NCI-H1436 (cell line): ENCODE measurements at regions not wholly inside any gene's neighbourhood (a gene's known extent, or its start where the extent isn't known, plus 50 kb on each side); places are given as distances from the start of the nearest gene placed in this dataset.
"Not testable (repeated sequence)": the region's sequence is repeated elsewhere in the genome, so short reads cannot be mapped to it uniquely, and the experiment has no call there.

Experiments used
- DNase-seq: peaks from one replicate; lab custom pipeline; 2025; lab: John Stamatoyannopoulos, UW

DNA sequence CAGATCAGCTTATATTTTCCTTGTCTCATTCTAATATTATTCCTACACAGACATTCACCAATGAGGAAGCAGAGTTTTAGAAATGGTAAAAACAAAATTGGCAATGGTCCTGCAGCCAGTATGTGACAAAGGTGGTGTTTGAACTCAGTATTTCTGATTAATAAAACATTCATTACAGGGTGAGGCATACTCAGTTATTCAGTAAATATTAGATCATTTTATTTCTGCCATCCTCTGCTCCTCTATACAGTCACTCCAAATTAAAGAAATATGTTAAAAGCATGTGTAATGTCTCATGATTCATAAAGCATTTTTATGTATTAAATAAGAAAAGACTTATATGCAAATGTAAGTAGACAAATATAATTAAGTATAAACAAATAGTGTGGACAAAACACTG lies 684.6 kb upstream of the ACO1 start:
- no peak for DNase-seq

DNA sequence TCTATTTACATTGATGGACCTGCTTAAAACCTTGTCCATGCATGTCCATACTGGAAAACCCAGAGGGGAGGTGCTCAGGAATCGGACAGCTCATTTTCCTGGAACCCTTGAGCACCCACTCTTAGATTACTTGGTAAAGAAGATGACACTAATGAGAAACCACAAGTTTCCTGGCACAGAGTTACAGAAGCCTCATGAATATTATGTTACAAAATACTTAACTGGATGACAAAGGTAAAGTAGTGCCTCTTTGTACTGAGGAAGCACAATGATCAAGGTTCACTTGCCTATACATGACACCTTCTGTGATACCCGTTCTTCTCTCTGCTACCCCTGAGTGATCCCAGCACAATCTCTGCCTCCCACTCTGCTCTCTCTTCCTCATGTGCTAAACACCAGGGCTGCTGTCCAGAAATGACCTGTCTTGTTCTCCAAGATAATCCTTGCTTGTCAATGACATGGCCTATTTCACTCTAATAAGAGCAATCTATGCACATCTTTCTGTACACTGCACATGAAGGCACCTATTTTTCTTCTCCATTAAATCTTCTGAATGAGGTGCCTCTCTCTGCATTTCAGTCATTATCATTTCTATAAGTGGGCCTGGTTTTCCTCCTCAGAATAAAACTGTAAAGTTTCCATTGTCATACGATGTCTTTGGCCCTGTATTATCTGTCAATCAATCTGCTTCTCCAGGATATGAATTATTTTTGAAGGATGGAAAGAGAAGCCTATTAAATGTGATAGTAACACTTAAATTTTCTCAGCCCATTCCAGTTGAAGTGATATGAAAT lies 684.0 kb upstream of the ACO1 start:
- no peak for DNase-seq

DNA sequence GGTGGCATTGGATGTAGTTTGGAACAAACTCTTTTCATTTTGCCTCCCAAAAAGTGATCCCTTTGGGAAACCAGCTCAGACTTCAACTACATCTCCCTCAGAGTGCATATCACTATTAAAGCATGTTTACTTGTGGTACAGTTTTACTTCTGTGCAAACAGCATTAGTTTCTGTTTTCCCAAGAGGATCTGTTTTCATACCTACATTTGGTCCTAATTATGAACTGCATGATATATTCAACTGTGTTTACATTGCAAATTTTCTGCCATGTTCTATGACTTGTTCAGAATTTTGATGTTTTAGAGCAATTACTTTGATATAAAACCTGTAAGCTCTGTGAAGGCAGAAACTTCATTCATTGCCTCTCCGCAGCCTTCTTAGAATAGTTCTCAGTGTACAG lies 681.5 kb upstream of the ACO1 start:
- no peak for DNase-seq

DNA sequence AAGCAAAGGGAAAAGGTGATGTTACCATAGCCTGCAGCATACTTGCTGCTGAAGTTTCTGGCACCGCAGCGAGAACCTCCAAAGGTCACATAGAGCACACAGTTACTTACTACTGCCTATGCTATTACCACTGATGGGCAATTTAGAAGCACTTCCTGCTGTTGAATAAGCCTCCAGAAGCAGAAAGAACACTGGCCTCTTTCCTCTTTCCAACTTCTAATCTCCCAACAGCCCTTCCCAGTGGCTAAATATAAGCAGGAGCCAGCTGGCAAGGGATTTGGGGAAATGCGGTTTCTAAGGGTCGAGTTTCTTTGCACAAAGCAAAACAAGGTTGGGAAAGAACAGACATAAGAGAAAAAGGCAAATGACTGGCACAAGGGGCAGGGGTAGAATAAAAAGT lies 669.2 kb upstream of the ACO1 start:
- DNase-seq: no peak

DNA sequence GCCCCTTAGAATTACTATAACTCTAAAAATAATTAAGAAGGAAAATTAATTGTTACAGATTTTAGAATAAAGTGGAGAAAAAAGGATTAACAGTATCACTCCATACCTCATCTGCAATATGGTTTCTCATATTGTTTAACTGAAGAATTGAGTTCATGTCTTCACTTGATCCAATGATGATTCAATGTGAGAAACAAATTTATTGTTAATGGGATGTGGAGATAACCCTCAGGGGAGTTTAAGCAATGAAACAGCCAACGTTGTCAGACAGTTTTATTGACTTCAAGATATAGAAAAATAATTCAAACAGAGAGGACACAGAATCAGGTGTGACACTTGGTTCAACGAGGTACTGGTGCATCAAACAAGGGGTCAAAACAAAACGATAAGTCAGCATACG lies 665.2 kb upstream of the ACO1 start:
- DNase-seq: no peak

DNA sequence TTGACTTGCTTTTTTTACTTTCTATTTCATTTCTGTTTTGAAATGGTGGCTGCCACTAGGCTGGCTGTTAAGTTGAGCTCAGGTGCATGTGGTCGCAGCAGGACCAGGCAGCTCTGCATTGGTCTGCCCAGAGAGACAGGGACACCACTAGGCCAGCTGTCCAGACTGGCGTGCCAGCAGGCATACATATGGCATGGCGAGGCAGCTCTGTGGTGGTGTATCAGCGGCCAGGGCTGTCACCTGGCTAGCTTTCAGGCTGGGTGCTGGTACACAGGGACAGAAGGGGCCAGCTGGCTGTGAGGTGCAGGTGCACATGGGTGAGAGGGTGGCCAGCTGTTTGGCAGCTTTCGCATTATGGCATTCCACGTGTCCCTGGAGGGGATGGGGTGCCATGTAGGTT lies 654.0 kb upstream of the ACO1 start:
- no peak for DNase-seq

DNA sequence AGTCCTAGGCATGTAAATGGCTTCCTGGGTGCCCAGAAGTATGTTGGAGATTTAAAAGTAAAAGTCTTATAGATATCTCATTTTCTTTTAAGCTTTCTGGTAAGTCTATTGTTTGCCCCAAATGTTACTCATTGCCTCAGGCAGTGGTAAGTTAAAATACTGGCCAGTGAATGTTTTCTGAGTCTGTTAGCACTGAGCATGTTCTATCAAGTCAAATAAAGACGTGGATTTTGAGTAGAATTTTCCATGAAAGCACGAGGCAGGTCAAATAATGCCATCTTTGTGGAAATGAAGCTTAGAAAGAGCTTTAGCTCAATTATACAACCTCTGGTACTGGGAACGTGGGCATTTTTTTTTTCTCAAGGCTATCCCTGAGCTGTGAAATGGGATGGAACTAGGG lies 651.3 kb upstream of the ACO1 start:
- no peak for DNase-seq

DNA sequence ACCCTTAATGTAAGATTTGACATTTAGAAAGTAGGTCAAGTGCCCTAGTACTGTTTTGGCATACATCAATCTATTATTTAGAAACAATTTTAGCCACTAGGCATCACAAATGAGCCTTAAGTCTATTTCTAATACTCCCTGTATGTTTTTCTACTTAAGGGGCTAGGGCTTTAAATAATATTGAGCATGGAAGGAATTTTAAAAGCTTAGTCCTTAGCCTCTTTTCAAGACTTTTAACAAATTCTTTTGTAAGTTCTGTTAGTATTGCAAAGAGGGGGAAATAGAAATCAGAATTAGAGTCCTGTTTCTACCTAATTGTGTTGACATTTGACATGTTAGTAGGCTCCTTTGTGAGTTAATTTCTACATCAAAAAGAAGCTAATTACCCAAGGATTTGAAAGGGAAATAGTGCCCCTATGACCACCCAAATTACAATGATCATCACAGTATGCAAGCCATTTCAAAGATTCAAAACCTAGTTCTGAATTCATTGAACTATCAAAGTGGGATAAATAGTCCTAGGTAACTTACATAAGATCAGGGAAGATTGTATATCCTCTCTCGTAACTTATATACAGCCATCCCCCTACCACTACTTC lies 647.8 kb upstream of the ACO1 start:
- DNase-seq: peak; percentile 4

DNA sequence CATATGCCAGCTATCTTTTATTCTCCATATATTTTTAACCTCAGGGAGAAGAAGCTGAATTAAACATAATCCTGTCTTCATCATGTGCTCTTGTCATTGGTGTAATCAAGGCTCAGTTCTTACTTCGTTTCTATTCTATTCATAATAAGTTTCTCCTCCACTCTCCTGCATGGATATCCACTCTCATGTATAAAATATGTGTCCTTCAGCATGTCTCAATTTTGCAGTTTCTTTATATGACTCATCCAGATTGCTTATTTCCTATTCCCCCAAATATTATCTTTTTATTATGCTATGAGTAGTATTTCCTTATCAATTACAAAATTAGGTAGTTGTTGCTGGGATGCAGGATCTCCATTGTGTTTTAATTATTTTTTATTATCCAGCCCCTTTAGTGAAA lies 643.7 kb upstream of the ACO1 start:
- no peak for DNase-seq

DNA sequence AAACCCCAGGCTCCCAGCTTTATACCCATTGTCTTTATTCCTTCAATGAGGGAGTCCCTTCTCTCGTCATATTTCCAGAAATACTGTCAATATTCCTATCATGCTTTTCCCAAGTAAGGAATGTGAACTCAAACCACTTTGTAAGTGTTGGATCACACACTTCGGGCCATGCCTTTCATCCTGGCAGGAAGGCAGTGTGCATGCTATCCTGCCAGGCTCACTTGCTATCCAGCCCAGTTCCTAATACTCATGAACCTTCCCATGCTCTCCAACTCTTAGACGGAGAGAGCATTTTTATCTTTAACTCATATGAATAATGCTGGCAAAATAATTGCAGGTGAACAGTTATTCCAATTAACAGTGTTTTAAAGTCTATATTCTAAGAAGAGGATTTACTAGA lies 639.9 kb upstream of the ACO1 start:
- no peak for DNase-seq

DNA sequence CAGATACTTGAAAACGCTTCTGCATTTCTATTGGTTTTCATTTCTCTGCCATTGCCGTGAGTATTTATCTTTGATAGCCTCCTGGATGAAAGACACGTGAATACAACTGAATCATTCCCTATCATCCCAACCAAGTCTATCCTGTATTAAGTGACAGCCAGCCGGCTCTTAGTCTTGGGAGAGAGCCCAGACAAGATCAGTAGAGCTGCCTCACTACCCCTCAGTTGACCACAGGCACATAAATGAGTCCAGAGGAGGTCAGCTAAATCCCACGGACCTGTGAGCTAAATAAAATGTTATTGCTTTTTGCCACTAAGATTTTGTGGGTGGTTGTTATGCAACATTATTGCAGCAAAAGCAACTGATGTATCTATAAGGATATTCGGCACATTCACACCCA lies 639.0 kb upstream of the ACO1 start:
- DNase-seq: no peak

DNA sequence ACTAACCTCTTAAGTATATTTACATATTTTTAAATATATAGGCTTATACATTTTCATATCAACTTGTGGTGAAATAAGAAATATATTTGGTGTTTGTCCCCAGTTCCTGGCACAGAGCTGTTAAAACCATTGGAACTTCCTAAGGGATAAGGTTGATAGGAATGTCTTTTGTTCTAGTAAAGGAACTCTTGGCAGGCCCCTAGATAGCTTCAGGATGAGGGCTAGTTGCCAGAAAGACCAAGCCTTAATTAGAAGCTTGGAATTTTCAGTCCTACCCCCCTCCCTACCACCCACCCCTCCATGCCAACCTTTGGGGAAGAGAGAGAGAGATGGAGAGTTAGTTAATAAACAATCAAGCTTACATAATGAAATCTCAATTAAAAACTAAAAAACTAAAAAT lies 638.6 kb upstream of the ACO1 start:
- DNase-seq: no peak

DNA sequence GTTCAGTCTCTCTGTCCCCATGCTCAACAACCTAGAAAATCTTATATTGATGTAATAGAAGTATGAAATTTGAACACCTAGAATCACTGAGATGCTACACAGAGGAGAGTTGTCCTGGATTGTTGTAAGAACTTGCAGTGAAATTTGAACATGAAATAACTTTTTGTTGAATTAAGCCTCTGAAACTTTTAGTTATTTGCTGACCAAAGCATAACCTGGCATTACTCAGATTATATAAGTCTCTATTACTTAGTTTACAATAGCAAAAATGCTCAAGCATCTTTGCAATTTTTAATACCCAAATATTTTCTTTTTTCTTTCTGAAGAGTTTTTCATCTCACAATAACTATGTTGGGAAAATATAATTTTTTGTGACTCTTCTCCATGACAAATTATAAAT lies 630.7 kb upstream of the ACO1 start:
- DNase-seq: no peak

DNA sequence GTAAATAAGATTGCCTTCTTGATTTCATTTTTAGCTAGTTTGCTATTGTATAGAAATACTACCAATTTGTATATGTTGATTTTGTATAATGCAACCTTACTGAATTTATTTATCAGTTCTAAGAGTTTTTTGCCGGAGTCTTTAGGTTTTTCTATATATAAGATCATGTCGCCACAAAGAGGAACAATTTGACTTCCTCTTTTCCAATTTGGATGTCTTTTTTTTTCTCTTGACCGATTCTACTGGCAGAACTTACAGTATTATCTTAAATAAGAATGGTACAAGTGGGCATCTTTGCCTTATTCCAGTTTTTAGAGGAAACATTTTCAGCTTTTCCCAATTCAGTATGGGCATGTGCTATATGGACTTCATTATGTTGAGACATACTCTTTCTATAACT lies 624.7 kb upstream of the ACO1 start:
- DNase-seq: no peak

DNA sequence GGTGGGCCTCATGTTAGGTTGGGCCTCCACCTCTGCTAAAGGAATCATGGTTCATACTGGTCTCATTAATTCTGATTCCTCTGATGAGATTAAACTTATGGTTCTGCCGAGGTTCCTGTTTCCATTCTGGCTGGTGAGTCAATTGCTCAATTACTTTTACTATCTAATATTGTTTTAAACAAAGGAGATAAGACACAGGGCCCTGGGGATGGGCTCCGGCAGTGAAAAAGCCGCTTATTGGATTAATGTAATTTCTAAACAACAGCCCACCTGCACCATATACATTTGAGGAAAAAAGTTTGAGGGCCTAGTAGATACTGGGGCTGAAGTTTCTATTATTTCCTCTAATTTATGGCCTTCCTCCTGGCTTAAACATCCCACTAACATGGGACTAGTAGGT lies 610.4 kb upstream of the ACO1 start:
- not testable (repeated sequence) for DNase-seq

DNA sequence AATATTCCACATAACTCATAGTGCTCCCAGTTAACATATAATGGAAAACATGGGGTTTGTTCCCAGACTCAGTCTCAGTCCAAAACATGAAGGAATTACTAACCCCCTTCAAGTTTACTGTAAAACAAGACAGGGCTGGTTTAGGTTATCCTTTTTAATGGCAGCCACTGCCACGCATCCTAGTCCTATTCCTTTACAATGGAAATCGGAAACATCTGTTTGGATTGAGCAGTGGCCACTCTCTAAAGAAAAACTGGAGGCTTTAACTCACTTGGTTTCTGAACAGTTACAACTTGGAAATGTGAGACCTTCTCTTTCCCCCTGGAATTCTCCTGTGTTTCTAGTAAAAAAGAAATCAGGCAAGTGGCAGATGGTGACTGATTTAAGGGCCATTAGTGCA lies 609.9 kb upstream of the ACO1 start:
- no peak for DNase-seq

DNA sequence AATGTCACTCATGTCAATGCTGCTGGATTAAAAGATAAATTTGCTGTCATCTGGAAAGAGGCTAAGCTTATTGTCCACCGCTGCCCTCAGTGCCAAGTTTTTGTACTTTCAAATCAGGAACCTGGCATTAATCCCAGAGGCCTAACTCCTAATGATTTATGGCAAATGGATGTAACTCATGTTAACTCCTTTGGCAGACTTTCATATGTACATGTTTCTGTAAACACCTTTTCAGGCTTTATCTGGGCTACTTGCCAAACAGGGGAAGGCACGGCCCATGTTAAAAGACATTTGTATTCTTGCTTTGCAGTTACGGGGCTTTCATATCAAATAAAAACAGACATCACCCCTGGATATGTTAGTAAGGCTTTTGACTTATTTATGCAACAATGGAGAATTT lies 608.0 kb upstream of the ACO1 start:
- peak; percentile 33 for DNase-seq

DNA sequence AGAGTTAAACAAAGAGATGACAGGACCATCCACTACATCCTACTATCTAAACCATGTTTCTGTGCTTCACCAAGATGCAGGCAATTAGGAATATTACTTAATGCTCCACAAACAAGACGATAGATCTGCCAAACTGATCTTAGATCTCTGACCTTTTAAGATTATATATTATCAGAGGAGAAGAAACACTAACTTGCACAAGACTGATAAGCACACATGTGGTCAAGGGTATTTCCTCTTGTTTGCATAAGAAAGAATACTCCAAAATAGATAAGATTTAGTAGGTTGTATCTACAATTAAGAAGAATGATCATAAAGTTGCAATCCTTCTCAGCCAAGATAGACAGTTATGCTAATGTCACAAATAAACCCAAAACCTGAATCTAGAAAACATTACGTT lies 601.0 kb upstream of the ACO1 start:
- no peak for DNase-seq

DNA sequence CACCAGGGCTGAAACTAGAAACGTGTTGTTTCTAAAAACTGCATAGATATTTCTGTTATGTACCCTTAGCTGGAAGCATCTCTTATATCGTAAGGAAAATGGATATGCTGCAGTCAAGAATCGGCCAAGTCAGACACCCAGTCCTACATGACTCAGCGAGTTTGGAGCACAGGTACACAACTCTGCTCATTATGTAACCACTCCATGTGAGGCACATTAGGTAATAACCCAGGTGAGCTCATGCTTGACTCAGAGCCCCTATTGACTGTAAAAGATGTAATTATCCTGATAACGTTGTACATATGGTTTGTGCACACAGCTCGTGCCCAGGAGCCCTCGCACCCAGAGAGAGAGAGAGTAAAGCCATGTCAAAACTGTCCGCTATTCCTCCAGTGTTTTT lies 593.7 kb upstream of the ACO1 start:
- DNase-seq: no peak

DNA sequence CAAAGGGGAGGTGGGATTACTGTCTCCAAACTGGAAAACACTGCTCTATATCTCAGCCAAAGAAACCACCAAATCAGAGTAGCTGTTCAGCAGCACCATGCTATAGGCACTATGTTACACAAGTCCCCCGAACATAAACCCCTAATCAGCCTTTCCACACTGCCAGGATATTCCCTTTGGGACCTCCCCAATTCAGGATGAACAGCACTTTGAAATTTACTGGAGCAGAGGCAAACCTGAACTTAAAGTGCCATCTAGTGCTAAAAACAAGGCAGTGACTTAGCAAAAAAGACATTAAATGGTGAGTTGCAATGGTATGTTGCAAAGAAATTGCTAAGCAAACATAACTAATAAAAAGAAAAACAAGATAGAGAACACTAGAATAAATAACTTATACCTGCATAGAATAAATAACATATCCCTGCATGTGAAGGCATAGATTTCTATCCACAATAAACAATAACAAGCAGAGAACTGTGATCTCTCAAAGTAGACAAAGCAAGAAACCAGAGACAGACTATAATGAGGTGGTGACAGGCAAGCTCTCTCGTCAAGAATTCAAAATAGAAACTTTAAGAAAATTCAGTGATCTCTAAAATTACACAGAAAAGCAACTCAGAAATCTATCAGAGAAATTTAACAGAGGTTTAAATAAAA lies 584.4 kb upstream of the ACO1 start:
- no peak for DNase-seq

DNA sequence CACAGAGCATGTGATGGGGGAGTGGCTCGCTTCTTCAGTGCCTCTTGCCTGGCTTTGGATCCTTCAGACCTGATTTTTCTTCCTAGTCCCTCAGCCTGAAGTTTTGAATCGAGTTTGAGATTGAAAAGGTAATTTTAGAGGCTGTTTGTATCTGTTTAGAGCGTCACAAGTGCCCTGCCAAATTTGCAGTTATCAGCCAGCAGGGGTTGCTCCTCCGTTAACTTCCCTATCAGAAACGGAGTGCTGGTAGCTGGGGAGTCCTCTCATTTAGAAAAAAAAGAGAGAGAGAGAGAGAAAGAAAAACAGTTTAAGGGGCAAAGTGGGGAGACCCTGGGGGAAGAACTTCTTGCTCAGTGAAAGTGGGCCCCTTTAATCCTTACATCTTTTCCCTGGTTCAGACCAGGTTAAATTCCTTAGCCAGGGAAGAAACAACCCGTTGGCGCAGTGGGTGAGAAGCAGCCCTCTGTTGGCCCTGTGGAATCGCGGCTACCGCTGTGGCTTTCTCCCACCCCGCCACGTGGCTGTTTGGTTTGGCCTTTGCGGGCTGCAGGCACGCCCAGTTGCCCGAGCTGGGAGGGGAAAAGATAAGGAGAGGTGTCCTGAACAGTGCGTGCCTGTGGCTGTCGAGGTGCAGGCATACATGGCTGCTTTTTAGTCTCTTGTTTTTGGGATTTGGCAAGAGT lies 576.7 kb upstream of the ACO1 start:
- DNase-seq: no peak

DNA sequence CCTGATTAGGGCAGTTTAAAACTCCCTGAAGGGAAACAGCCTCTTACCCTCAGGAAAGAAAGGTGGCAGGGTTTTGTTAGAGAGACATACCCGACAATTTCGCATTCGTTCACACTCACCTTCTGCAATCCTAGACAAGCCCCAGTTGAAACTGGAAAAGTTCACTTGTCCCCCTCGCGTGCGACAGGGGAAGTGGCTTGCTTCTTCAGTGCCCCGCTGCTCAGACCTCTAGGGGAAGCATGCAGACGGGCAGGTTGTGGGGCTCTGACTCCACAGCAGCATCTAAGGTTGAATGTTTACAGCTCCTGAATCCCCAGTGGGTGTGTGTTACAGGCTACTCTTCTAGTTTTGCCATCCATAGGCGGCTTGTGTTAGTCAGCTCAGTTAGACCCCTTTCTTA lies 575.7 kb upstream of the ACO1 start:
- no peak for DNase-seq

DNA sequence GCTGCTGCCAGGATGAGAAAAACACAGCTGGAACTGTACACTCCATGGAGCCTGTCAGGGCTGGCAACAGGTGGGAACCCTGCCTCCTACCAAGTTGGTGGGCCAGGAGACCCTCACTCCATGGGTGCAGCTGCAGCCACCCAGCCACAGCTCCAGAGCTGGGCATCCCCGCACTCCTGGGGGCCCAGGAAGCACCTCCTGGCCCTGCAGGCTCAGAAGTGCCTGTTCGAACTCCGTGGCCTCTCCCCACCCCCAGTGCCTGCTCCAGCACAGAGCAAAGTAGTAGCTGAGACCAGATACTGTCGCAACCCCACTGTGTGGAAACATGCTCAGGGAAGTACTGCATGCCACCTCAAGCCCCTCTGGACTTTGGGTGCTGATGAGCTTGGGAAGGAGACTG lies 564.0 kb upstream of the ACO1 start:
- no peak for DNase-seq
